Activated CD8-positive, alpha-beta memory T cell treated with anti-CD3 and anti-CD28 coated beads for 1 hour (primary cell): ENCODE measurements at regions not wholly inside any gene's neighbourhood (a gene's known extent, or its start where the extent isn't known, plus 50 kb on each side); places are given as distances from the start of the nearest gene placed in this dataset.

Source experiments
- DNase-seq, 2 donors: peaks; one replicate each; pipeline ENCODE4 v3.0.0-alpha.2; 2020; ENCODE audit warnings: low read depth in 1 of 2; ENCODE audit errors: extremely low read depth in 1 of 2

- no peak for DNase-seq
Measured at GRCh38 chr20:52654567-52654966, 317.6 kb upstream of the TSHZ2 start.

DNA sequence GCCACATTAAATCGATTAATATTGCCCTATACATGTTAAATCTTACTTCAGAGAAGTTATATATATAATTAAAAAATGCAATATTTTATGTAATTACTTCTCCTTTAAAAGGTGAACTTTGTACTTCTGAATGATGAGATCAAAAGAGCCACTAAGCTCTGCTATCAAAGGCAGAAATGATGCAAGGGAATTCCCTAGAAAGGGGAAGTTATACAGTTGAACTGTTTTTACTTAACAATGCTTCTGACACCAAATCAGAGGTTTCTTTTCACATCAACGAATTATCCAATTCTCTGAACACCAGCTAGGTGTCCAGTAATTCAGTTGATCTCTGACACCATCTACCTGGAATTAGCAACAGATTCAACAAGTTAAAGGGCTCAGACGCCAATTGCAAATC, 319.9 kb upstream of the TSHZ2 start:
- no peak for DNase-seq

- DNase-seq: no peak
Measured at GRCh38 chr20:52649727-52650126, 322.4 kb upstream of the TSHZ2 start.

DNA sequence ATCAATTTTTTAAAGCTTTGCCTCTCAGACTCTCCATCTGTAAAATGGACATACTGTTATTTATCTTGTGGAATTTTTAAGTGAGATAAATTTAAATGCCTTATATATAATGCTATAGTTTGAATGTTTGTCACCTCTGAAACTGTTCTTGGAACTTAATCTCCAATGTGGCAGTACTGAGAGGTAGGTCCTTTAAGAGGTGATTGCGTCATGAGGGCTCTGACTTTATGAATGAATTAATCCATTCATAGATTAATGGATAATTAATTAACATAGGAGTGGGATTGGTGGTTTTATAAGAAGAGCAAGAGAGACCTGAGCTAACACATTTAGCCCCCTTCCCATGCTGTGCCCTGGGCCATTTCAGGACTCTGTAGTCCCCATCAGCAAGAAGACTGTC, 326.3 kb upstream of the TSHZ2 start:
- DNase-seq: no peak

- DNase-seq: no peak
Measured at GRCh38 chr20:52643034-52643433, 329.1 kb upstream of the TSHZ2 start.

DNA sequence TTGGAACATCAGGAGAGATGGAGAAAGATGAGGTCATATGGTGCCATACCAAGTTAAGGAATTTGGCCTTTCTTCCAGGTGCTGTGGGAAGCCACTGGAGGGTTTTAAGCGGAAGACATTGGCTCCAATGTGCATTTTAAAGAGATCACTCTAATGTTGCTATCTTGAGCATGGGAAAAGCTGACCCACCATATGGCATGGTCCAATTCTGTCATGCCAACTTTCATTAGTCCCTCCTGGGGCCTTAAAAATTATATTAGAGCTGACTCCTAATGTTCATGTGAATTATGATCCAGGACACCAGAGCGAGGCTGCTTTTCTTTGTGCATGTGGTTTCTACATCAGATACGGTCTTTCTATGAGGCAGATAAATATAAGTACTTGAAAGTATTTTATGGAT, 335.0 kb upstream of the TSHZ2 start:
- DNase-seq: no peak

DNA sequence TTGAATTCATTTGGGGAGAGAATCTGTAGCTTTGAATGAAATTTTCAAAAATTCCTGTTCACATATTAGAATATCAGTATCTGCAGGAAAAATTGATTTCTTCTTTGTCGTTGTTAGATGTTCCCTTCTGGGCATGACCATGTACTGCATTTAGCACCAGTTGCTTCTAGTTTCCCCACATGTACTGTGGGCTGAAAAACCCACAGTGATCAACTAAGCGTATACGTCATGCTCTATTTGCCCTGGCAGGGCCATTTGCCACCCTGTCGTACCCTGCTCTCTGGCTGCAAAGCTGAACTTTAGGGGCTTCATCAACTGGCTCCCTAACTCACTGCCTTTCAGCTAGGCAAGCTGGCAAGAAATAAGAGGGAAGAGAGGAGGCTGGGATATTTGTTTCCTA, 340.7 kb upstream of the TSHZ2 start:
- no peak for DNase-seq

DNA sequence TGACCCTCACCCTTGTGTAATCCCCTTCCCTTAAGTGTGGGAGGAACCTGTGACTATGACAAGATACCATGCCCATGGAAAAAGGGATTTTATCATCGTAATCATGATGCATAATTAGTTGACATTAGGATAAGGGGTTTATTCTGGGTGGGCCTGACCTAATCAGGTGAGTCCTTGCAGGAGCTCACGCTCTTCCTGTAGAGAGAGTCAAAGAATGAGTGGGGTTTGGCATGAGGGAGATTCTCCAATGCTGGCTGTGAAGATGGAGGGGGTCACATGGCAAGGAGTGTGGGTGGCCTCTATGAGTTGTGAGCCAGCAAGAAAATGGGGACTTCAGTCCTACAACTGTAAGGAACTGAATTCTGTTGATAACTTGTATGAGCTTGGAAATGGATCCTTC, 342.0 kb upstream of the TSHZ2 start:
- no peak for DNase-seq

DNA sequence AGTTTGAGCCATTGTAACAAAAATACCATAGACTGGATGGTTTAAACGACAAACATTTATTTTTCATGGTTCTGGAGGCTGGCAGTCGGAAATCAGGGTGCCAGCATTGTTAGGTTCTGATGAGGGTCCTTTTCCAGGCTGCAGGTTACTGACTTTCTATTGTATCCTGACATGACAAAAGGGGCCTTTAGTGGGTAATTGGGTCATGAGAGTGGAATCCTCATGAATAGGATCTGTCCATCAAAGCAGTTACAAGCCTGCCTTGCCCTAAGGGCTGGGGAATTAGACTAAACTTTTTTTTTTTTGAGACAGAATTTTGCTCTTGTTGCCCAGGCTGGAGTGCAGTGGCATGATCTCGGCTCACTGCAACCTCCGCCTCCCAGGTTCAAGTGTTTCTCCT, 347.9 kb upstream of the TSHZ2 start:
- no peak for DNase-seq

- no peak for DNase-seq
Measured at GRCh38 chr20:52622081-52622480, 350.1 kb upstream of the TSHZ2 start.

DNA sequence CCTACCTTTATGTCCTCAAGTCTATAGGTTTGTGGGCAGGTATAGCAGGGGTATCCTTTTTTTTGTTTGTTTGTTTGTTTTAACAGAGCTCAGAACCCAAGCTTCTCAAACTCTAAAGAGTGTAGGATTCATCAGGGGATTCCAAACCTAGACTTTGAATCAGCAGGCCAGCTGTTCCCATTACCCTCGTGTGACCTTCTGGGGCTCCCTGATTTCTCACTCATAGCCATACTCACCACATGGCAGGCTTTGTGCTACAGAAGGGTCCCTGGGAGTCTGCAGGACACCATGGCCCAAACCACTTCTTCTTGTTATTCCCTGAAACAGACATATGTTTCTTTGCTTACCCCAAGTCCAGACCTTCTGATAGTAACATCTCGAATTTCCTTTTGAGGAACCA, 350.8 kb upstream of the TSHZ2 start:
- no peak for DNase-seq

DNA sequence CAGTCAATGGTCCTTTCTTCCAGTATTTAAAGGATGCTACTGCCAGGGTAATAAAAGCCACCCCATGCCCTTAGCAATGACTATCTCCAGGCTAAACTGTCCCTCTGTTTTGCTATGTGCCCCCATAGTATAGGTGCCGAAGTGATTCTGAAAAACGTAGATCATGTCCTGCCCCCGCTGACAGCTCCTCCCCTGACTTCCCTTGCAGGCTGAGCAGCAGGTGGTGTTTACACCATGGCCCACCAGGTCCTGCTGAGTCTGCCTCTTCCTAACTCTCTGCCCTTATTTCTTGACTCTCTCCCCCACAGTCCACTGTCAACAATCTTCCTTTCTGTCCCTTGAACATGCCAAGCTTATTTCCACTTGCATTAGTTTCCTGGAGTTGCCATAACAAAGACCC, 352.5 kb upstream of the TSHZ2 start:
- no peak for DNase-seq

GRCh38 chr20:52619101-52619500, 353.1 kb upstream of the TSHZ2 start:
- DNase-seq: no peak

- no peak for DNase-seq
Measured at GRCh38 chr20:52616629-52617028, 355.5 kb upstream of the TSHZ2 start.

DNA sequence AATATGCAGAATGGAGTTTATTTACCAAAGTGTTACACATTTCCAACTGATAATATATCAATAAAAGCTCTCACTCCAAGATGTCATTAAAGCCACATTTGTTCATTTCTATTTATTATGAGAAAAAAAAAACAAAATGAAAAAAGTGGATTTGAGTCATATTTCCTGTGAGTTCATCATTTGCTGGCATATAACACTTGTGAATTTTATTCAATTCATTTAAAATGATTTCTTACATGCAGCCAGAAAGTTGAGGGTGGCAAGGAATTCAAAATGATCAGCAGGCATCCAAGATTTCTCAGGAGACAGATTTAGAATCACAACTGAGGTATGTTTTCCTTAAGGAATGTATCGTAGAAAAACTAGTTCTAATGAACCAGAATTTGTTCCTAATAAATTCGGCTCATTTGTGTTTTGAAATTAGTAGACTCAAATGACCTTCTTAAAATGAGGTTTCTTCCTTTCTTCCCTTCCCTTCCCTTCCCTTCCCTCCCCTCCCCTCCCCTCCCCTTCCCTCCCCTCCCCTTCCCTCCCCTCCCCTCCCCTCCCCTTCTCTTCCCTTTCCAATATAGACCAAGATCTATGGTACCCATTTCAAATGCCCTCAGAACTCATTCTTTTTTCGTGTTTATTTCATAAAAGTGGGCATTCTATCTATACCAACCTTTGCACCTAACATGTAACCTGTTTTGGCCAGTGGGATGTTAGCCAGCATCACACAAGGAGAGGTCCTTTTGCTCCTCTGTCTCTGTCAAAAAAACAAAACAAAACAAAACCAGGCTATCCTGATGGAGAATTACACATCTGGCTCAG, 357.9 kb upstream of the TSHZ2 start:
- DNase-seq: no peak

DNA sequence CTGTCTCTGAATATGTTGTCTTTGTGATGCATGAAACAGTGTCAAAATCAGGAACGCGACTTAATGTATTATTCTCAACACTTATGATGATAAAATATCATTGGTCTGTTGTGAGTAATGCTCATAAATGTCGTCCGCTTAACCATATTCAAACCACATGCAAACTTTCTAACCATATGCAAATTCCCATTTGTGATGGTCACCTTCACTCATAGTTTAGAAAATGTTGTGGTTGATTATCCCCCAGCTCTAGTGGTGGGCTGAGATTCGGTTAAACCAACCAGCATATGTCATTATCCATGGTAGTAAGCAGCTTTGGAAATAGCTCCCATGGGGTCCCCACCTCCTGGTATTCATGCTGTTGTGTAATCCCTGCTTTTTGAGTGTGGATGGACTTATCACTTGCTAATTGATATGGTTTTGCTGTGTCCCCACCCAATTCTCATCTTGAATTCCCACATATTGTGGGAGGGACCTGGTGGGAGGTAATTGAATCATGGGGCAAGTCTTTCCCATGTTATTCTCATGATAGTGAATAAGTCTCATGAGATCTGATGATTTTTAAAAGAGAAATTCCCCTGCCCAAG, 360.0 kb upstream of the TSHZ2 start:
- DNase-seq: no peak

DNA sequence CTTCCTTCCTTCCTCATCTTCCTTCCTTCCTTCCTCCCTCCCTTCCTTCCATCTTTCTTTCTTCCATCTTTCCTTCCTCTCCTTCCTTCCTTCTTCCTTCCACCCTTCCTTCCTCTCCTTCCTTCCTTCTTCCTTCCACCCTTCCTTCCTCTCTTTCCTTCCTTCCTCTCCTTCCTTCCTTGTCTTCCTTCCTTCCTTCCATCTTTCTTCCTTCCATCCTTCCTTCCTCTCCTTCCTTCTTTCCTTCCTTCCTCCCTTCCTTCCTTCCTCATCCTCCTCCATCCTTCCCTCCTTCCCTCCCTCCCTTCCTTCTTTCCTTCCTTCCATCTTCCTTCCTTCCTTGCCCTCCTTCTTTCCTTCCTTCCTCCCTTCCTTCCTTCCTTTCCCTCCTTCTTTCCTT, 361.4 kb upstream of the TSHZ2 start:
- DNase-seq: no peak

DNA sequence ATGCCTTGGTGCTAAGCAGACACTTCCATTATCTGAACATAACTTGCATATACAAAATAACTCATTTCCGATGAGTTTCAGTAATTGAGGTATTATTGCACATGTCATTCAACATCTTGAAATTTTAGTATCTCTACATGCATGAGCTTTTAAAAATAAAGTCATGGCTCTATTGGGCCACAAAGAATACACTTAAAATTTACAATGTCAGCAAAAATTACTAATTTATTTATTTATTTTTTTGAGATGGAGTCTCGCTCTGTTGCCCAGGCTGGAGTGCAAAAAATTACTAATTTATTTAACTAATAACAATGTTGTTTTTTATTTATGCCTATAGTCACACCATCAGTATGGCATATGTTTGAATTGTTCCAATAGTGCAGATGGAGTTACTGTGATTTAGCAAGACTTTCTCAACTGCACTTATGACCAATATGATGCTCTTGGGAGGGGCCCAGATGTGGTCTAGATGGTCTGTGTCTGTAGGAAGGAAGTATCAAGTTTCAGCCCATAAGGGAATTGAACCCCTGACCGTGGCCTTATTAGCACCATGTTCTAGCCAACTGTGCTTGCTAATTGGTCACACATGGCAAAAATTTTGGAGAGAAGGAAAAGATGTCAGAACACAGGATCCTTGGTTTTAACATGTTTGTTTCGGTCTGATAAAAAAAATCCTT, 370.7 kb upstream of the TSHZ2 start:
- DNase-seq: no peak

GRCh38 chr20:52596256-52596655, 375.9 kb upstream of the TSHZ2 start:
- no peak for DNase-seq

DNA sequence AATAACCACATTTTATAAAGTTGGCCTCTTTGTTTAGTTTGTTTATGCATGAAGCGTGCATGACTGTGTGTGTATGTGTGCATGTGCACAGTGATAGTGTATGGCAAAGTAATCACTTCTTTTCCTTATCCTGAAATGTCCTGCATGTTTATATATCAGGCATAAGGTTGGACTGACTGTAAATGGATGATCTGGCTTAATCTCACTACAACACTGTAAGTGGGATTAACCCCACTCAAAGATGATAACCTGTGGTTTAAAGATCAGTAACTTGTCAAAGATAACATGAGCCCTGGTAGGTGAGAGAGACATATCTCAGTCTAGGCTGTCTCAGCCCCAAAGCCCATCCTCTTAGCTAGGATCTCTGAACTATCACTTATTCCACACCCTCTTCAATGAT, 376.6 kb upstream of the TSHZ2 start:
- DNase-seq: no peak

- no peak for DNase-seq
Measured at GRCh38 chr20:52593654-52594053, 378.5 kb upstream of the TSHZ2 start.

GRCh38 chr20:52592567-52592966, 379.6 kb upstream of the TSHZ2 start:
- DNase-seq: no peak
